GM19043 (cell line): ENCODE measurements at regions not wholly inside any gene's neighbourhood (a gene's known extent, or its start where the extent isn't known, plus 50 kb on each side); places are given as distances from the start of the nearest gene placed in this dataset.
"Not testable (repeated sequence)": the region's sequence is repeated elsewhere in the genome, so short reads cannot be mapped to it uniquely, and the experiment has no call there.

Source experiments
- ATAC-seq: cut with Tn5 transposase; IDR thresholded peaks from one replicate; pipeline ENCODE4 v1.9.1; 2021; ENCODE audit warnings: low read depth; ENCODE audit not compliant: unreplicated experiment

DNA sequence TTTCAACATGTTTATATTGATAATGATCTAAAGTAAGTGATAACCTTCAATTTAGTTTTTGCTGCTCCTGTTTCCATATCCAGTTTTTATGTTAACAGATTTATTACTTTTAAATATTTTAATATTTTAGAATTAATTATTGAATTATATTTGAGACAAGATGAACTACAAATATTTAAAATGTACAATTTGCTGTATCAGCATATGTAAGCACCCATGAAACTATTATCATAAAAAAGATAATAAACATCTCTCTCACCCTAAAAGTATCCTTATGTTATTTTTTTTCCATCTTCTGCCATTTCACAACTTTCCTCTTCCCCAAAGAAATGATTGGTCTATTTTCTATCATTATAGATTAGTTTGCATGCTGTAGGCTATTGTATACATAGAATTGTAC is 1426.6 kb upstream of the PRR20A start:
- ATAC-seq: no peak

GRCh38 chr13:55727683-55728082 is 1413.0 kb upstream of the PRR20A start:
- no peak for ATAC-seq

GRCh38 chr13:55728247-55728646 is 1412.5 kb upstream of the PRR20A start:
- no peak for ATAC-seq

DNA sequence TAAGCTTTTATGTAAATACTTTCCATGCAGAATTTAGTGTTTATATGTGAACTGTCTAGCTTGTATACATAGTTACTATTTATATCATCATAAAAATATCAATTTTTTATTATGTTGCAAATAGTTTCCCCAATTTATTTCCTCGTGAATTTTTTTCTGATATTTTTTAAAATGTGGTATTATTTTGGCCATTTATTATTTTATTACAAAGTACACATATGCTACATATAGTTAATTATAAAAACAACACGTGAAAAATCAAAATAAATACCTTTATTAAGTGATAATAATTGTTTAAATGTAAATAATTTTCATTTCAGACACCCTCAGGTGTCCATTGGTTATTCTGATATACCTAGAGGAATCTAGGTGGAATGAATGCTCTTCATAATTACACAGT is 1394.9 kb upstream of the PRR20A start:
- ATAC-seq: no peak

- no peak for ATAC-seq
Observed at GRCh38 chr13:55761986-55762385, 1378.7 kb upstream of the PRR20A start.

GRCh38 chr13:55777612-55778011 is 1363.1 kb upstream of the PRR20A start:
- no peak for ATAC-seq

- ATAC-seq: no peak
Observed at GRCh38 chr13:55783841-55784240, 1356.9 kb upstream of the PRR20A start.

GRCh38 chr13:55788548-55788947 is 1352.2 kb upstream of the PRR20A start:
- ATAC-seq: no peak

DNA sequence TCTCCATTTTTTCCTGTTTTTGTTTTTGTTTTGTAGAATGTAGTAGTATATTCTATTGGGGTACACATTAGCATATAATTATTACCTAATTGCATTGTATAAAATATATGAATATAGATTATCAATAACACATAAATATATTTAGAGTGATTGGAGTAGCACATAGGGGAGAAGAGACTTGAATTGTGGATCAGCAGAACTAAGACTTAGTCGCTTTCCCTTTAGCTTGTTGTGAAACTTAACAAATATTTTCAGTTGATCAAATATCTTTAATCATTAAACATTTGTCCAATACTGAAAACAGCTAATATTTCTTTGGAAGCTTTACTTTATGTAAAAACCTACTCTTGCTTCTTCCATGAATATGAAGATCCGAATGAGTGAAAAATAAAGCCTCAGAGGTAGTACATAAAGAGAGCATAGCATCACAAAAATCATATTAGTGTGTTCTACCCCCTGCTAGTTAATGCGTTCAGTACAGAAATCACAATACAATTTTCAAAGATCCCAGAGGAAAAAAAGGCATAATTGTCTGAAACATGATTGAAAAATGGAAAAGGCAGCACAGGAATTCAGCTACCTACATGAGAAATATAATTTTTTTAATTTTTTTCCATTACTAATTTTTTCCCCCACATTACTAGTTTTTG is 1348.0 kb upstream of the PRR20A start:
- no peak for ATAC-seq

GRCh38 chr13:55815458-55816033 is 1325.2 kb upstream of the PRR20A start:
- no peak for ATAC-seq

DNA sequence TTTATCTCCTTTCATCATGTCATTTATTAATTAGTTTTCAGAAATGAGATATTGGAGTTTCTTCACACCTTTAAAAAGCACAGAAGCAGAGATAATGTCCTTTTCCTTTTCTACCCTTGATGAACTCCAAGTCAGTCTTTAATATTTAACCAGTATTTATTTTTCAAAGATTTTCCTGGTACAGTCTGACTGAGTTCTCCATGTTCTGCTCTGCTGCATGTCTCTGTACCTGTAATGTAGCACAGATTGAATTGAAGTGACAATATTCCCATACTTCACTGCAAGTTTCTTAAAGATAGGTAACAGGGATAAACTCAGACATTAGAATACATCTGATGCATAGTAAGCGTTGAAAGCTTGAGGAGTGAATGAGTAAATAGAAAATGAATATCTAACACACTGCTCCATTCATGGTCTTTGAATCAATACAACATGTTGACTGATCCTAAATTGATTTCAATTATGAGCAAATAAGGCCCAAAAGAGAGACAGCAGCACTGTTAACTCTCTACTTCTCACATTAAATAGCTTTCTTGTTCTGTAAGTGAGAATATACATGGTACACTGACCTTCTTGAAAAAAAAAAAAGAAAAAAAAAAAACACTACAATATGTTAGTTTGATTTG is 1323.6 kb upstream of the PRR20A start:
- ATAC-seq: no peak

- no peak for ATAC-seq
Observed at GRCh38 chr13:55820817-55821216, 1319.9 kb upstream of the PRR20A start.

DNA sequence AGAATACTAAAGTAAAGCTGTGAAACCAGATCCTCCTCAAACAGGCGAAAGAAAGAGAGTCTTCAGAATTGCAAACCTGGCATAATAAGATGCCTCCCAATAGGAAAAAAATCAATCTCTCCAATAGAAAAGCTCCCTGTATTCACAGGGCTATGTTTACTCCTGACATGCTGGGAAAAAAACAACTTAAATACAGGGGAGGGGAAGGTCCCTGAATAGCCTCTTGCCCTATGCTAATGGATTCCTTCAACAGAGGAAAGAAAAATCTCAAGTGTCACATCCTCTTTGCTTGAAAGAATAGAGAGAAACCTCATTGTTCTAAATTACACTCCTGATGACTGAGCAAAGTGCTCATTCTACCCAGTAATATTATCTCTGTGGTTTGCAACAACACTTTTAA is 1271.1 kb upstream of the PRR20A start:
- ATAC-seq: no peak

DNA sequence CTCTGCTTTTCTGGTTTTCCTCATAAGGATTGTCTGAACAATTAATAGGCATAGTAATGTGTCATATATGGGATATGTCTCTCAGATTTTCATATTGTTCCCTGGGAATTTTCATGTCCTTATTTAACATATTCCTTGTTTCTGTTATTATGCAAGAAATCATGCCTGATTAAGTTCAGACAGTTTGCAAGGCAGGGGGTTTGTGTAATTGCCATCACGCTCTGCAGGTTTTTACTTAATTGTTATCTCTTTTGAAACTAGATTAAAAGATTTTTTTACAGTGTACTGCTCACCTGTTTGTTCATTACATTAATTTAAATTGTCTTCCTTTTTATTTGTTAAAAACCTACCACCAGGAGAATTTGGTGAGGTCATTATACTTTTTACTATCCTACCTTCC is 1253.2 kb upstream of the PRR20A start:
- ATAC-seq: no peak

DNA sequence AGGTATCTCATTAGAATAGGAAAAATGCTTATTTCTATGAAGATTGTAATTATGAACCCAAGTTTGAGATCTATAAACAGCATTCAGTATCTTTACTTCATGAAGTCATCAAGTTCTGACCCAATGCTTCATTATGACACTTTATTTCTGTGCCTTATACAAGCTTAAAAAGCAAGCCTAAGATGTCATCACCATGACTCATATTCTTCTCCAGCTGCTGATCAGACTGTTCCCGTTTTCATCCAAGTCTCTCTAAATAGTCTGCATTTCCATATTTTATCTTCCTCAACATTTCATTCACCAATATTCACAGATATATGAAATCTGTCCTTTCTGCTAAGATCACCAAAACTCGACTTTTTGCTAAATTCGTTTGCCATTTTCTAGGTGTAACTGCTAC is 1247.2 kb upstream of the PRR20A start:
- ATAC-seq: no peak

DNA sequence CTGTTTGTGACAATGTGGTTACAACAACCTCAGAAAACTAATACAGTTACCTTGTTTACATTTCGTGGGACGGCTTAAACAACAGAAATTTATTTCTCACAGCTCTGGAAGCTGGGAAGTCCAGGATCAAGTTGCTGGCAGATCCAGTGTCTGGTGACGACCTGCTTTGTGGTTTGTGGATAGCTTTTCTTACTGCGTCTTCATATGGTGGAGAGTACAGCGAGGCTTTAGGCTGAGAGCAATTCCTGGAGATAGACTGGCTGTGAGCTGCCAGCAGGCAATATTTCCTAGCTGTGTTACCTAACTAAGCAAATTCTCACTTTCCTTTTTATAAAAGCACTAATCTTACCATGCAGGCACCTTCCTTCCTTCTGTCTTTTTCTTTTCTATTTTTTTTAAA is 1203.5 kb upstream of the PRR20A start:
- no peak for ATAC-seq

GRCh38 chr13:55948175-55948574 is 1192.5 kb upstream of the PRR20A start:
- no peak for ATAC-seq

DNA sequence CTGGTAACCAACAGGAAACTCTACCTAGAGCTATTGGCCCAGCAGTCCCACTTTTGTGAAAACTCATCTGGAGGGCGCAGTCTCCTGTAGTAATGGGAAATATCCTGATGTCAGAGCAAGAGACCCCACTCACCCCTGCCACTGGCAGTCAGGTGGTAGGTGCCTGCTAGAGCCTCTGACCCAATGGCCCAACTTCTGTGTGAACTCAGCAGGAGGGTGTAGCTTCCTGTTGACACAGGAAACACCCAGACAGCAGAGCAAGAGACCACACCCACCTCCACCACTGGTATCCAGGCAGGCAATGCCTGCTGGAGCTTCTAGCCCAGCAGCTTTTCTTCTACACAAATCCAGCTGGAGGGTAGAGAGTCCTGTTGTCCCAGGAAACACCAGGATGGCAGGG is 1176.8 kb upstream of the PRR20A start:
- ATAC-seq: no peak

GRCh38 chr13:55967055-55967454 is 1173.7 kb upstream of the PRR20A start:
- ATAC-seq: no peak

GRCh38 chr13:55977436-55977835 is 1163.3 kb upstream of the PRR20A start:
- ATAC-seq: no peak

DNA sequence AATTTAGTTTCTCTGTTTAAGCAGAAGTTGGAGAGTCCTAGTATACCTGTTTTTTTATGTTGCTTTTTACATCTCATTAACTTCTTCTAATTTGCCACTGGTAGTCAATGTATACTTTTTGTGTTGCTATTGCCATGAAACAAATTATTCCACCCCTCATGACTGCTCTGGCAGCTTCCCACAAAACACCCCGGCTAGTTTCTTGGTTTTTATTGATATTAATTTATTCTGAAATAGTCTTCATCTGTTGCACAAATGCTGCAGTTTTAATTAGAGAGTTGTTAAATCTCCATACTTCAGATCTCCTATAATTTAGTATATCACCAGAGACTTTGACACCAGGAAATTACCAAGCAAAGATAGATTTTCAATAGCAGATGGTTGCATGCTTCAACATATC is 1159.3 kb upstream of the PRR20A start:
- ATAC-seq: no peak

- not testable (repeated sequence) for ATAC-seq
Observed at GRCh38 chr13:55984026-55984425, 1156.7 kb upstream of the PRR20A start.
